ENCODE measurements at regions not wholly inside any gene's neighbourhood (a gene's known extent, or its start where the extent isn't known, plus 50 kb on each side); places are given as distances from the start of the nearest gene placed in this dataset.

- TF ChIP-seq CTCF (conservative IDR thresholded peaks at IDR 0.05) (no peak), ZFX (IDR thresholded peaks at IDR 0.05) (no peak)
Observed at GRCh38 chr20:48070991-48071652, 285.8 kb upstream of the SULF2 start.

All from C4-2B (cell line).